VCaP (cell line): ENCODE measurements at regions not wholly inside any gene's neighbourhood (a gene's known extent, or its start where the extent isn't known, plus 50 kb on each side); places are given as distances from the start of the nearest gene placed in this dataset.

Source experiments
- H3K27ac ChIP-seq: fragments of 450-650 bp; 2 replicates; pipeline ENCODE4 v1.5.1; 2017
- CTCF ChIP-seq: fragments of 450-650 bp; conservative IDR thresholded peaks from 2 replicates; pipeline ENCODE4 v1.5.1; 2017; ENCODE audit warnings: mild to moderate bottlenecking, moderate library complexity

- no peak overlapping the region for H3K27ac ChIP-seq
- no peak for TF ChIP-seq CTCF
These were observed 414.8 kb upstream of the JARID2 start for GRCh38 chr6:14831070-14831469.

- TF ChIP-seq CTCF = no peak
- no peak overlapping the region for H3K27ac ChIP-seq
These were observed 413.9 kb upstream of the JARID2 start for GRCh38 chr6:14831937-14832336.

- TF ChIP-seq CTCF = no peak
- no peak overlapping the region for H3K27ac ChIP-seq
These were observed 413.4 kb upstream of the JARID2 start for GRCh38 chr6:14832427-14832826.

GRCh38 chr6:14834851-14835530 is 410.9 kb upstream of the JARID2 start:
- no peak overlapping the region for H3K27ac ChIP-seq
- TF ChIP-seq CTCF = no peak

GRCh38 chr6:14837435-14837834 is 408.4 kb upstream of the JARID2 start:
- TF ChIP-seq CTCF = no peak
- H3K27ac ChIP-seq = no peak overlapping the region

GRCh38 chr6:14838133-14838583 is 407.7 kb upstream of the JARID2 start:
- TF ChIP-seq CTCF = no peak
- H3K27ac ChIP-seq = no peak overlapping the region

- TF ChIP-seq CTCF = no peak
- H3K27ac ChIP-seq = no peak overlapping the region
These were observed 403.9 kb upstream of the JARID2 start for GRCh38 chr6:14841901-14842421.
